IPS-NIHi7 (cell line): ENCODE measurements at regions not wholly inside any gene's neighbourhood (a gene's known extent, or its start where the extent isn't known, plus 50 kb on each side); places are given as distances from the start of the nearest gene placed in this dataset.
A peak's percentile ranks its signal among the peaks of the same experiment; 100 is the strongest.

Experiments
- DNase-seq: peaks from one replicate; pipeline ENCODE4 v3.0.0; 2012; ENCODE audit warnings: mixed read lengths; ENCODE audit errors: extremely low spot score

DNA sequence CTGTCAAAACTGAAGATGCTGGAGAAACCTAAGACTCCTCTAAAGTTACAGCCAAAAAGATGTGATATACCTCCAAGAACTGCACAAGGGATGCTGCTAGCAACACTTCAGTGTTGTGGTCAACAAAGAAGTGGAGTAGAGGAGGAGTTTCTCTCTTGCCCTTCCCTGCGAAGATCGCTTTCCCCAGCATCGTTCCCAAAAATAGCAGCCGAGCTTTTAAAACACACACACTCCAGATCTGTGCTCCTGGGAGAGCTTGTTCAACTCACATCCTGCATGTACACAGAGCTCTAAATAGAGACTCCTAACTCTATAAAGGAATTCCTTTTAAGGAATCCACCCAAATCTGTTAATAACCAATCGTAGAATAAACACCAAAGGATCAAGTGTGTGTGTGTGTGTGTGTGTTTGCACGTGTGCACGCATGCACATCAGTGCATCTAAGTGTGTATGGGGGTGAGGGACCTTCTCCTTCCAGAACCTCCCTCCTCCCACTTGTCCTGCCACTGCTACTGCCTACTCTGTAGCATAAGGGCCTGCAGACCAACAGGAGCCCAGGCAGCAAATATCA is 58.5 kb downstream of the PSMG1 start:
- DNase-seq: no peak

DNA sequence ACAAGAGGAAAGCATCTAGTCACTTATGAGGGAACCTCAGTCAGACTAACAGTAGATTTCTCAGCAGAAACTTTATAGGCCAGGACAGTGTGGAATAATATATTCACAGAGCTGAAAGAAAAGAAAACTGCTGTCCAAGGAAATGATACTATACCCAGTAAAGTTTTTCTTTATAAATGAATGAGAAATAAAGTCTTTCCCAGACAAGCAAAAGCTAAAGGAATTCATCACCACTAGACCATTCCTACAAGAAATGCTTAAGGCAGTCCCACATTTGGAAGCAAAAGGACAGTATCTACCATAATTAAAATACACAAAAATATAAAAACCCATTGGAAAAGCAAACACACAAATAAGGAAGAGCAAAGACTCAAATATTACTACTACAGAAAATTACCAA is 59.9 kb downstream of the PSMG1 start:
- DNase-seq: no peak

DNA sequence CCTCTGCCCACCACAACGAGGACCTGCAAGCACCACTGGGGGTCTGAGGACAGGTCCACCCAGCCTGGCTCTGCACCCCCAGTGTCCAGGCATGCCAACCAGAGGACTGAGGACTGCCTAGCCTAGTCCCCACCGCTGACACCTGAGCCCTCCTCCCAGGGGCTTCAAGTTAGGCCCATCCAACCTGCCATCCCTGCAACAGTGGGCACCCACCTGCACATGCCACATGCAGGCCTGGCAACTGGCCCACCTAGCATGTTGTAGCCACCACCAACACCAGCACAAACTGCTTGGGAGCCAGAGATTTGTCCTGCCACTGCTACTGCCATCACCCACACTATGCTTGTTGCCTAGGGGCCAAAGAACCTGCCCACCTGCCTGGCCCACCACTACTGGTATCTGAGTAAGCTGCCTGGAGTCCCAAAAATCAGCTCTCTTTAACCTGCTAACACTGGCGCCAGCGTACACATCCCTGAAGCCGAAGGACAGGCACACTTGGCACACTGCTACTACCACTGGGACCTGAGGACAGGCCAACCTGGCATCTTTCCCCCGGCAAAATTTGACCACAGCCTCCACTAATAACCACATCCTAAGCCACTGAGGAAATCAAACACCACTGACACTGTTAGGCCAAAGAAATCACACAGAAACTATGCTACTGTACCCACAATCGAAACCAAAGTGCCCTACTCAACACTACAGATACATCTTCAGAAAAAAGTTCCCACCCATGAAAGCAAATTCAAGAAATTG is 61.5 kb downstream of the PSMG1 start:
- no peak for DNase-seq

DNA sequence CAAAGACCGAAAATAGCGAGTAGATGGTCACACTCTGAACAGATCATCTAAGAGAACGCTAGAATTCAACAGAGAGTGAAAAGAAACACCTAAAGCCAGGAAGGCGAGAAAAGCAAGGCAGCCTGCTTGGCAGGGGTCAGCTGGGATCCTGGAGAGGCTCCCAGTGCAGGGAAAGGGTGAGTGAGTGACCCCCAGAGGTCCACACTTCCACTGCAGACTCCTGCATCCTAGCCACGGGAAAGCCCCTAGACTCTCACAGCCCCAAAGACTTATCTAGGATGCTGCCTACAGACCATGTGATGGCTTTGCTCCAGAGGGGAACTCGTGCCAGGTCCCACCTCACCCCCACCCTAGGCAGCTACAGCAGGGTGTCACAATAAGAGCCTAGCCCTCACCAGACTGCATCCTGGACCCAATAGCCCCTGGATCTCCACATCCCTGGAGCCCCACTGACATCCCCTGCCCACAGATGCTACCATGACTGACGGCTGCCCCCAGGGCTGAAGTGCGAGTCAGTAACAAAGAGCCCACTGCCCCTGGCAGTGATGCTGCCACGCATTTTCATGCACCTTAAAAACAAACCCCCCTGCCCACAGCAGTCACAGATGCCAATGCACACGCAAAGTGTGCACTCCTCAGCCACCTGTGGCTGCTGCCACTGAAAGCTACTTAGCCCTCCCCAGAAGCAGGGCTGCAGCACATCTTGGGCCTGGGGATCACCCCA is 62.2 kb downstream of the PSMG1 start:
- peak; percentile 42 for DNase-seq

DNA sequence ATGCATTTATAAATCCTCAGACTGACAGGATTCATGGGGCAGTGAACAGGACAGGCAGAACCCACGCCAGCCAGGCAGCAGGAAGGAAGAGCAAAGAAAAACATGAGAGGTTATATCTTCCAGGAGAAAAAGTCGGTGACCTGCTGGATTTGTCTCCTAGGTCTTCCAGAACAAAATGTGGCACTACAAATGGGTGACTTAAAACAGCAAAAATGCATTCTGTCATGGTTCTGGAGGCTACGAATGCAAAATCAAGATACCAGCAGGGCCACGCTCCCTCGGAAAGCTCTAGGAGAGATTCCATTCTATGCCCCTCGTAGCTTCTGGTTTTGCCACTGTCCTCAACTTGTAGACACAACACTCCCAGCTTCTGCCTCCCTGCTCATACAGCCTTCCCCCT is 63.4 kb downstream of the PSMG1 start:
- no peak for DNase-seq

DNA sequence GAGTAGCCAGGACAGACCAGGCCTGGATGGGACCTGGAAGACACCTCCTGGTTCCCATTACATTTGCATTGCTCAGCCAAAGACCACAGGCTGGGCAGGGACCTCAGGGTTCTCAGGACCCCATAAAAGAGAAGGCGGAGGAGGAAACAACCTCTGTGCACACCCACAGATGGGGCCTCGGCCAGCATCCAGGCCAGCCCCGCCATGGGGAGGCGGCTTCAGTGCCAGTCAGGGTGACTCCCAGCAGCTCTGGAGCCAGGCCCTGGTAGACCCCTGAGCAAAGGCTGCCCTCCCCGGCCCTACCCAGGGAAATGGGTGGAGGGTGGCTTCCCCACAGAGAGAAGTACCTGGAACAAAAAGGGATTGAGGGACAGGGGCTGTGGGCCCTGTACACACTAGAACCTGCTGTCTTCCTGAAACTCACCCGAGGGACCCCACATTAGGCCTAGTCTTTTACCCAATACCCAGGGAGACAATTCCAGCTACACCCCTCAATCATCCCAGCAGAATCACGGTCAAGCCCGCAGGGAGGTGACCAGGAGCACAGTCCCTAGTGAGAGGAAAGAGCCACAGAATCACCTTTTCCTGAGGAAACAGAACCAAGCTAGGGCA is 64.5 kb downstream of the PSMG1 start:
- no peak for DNase-seq

DNA sequence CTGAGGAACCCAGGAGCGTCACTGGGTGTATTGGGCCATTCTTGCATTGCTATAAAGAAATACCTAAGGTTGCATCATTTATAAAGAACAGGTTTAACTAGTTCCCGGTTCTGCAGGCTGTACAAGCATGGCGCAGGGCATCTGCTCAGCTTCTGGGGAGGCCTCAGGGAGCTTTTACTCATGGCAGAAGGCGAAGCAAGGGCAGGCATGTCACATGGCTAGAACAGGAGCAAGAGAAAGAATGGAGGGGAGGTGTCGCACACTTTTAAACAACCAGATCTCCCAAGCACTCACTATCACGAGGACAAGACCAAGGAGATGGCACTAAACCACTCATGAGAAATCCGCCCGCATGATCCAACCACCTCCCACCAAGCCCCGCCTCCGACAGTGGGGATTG is 65.2 kb downstream of the PSMG1 start:
- DNase-seq: no peak

DNA sequence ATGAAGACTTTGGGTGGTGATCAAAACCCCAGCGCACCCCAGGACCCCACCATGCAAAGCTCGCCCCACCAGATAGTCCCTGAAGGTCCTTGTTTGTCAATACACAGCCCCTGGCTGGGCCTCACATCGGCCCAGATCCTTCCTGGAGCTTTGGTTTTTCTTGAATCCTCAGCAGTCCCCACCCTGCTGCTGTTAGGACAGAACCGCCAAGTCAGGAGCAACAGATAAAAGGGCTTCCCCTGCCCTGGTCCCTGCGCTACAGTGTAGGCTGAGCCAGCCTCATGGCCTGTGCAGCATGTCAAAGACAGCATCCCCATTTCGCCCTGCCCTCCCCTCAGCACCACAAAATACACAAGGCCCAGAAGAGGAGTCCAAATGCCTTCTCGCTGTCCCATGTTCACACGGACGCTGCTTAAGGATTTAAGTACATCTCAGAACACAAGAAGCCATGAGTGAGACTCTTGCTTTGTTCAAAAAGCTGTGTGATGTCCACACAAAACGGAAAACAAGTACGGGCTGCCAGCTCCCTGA is 65.7 kb downstream of the PSMG1 start:
- no peak for DNase-seq

DNA sequence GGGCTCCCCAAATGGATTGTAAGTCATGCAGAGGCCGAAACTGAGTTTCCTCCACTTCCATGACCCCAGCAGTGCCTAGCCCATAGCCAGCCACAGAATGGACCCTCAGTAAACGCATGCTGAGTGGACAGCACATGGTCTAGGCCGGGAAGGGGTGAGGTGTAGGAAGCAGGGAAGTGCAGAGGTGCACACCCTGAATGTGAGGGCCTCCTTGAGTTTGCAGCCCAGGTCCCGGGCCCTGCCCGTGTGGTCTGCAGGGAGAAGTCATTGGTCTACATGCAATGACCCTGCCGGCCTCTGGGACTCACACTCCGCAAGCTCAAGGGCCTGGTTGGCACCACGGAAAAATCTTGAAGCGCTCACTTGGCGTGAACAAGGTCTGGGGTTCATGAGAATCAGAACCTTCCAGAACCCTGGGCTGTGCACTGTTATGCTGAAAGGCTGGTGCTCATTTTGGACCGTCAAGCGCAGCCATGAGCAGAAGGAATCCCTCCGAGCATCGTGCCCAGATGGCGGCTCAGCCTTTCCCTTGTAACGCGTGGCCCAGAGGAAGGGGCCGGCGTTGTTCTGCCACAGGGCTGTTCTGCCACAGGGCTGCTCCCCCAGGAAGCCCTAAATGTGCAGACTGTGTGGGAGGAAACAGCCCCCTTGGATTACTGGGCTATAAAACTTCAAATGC is 66.4 kb downstream of the PSMG1 start:
- DNase-seq: no peak

DNA sequence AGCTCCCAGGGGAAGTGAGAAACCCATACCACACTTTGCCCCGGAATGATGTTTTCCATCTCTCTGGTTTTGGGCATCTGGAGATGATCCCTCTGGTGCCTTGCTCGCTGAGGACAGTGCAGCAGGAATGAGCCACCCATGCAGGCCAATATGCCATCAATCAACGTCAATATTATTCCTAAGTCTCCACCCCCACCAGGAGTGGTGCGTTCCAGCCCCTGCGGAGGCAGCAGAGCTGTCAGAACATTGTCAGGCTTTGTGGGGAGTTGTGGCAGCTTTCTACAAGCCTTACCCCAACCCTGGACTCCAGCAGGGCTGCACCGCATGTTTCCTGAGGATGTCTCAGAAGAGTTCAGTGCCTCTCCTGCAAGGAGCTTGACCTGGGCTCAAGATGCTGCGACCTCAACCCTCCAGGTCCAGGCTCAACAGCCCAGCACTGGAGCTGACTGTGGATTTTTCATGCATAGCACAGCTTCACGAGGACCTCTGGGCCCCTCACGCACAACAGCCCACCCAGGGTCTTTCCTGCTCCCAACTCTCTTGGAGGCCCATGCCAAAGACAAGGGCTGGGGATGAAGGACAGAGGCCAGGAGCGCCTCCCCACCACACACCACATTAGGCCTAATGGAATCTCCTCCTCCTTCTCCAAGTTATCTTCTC is 67.5 kb downstream of the PSMG1 start:
- no peak for DNase-seq

DNA sequence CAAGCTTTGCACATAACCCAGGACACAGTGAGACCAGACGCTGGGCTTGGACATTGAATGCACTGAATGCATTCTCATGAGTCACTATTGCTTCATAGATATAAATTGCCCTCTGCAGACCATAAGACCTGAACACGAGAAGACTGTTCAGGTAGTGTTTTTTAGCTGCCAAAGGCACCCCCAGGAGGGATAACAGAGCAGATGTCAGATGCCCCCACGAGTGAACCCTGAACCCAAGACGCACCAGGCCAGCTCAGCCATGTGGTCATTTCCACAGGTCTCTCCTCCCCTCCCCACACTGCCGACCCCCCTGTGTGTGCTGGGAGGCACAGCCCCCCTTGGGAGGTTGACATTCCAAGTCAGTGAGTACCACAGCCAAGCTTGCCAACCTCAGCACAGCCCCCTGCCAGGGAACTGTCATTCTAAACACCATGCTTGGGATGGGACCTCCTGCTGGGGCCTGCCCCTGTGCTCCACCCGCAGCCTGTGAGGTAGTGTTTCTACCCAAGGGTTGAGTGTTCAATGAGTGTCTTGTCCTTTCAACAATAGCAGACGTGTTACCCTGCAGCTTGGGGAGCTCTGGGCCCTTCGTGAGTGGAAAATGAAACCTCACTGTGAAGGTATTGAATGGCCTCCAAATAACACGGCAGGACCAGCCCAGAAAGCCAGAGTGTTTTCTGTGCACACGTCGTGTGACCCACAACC is 68.2 kb downstream of the PSMG1 start:
- DNase-seq: no peak

DNA sequence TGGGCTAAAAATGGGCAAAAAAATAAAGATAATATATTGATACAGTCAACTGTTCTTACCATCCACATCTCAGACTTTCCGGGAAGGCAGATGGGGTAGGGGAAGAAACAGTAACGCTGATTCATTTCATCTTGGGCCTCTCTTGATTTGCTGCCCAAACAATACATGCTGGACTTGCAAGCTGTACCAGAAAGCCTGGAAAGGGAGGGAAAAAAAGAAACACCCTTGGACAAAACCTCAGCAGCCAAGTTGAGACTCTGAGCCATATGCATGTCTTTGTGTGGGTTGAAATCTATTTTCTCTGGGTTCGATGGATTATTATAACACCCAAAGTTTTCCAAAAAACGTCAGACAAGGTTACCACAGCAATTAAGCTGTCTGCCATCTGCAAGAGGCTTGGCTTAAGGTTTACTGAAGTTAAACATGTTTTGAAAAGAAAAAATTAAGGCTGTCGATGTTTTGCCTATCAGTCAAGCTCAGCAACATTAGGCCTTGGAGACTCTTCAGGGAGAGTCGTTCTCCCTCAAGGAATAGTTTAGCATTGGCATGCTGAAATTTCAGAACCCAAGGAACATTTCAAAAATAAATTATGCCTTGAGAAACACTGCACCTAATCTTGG is 71.2 kb downstream of the PSMG1 start:
- no peak for DNase-seq

DNA sequence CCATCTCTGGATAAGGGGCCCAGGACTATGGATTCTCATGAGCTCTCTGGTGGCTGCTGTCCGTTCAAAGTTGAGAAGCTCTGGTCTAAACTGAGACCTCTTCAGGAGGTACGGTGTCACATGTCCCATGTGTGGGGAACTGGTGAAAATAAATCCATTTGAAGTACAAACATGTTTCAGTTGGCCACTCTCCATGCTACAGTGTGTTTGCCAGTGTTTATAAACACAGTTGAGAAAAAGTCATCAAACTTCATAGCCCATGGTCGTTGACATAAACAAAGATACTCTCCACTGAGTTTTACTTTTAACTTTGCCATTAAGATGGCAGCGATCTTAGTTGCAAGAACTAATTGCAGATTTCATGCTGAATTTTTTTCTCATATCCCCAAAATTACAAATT is 72.8 kb downstream of the PSMG1 start:
- no peak for DNase-seq

DNA sequence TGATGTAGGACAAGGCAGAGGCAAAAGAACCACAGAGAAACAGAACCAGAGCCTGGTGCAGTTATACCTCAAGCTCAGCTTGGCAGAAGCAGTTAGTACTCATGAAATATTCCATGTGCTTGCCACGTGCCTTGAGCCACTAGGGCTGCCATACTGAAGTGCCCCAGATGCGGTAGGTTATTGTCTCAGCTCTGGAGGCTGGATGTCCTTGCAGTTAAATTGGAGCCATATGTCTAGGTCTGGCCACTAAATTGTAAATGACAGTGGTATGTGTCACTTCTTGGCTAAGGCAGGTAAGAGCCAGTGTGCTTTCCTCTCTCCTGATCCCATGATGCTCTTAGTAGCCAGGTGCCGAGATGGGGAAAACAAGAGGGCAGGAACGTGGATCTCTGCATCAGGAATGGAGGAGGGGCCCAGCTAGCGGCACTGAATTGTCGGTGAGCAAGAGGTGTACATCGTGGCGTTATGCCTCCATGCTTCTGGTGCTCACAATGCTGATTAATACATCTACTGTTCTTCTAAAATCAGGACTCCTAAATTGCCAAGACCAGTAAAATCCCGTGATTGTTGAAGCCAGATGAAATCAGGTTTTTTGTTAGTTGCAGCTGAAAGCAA is 73.5 kb downstream of the PSMG1 start:
- no peak for DNase-seq

DNA sequence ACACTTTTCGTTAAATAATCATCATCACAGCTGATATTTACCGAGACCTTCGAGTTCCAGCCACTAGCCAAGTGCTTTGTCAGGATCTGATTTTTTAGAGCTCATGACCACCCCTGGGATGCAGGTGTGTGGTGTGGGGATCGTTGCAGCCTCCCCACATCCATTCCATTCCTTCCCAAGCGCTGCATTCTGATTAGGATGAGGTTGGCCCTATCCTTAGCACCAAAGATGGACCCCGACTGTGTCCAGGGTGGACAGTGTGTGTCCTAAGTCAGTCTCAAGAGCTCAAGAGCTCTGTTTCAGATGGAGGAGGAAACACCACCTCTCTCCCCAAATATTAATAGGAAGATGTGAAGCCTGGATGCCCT is 74.1 kb downstream of the PSMG1 start:
- no peak for DNase-seq

DNA sequence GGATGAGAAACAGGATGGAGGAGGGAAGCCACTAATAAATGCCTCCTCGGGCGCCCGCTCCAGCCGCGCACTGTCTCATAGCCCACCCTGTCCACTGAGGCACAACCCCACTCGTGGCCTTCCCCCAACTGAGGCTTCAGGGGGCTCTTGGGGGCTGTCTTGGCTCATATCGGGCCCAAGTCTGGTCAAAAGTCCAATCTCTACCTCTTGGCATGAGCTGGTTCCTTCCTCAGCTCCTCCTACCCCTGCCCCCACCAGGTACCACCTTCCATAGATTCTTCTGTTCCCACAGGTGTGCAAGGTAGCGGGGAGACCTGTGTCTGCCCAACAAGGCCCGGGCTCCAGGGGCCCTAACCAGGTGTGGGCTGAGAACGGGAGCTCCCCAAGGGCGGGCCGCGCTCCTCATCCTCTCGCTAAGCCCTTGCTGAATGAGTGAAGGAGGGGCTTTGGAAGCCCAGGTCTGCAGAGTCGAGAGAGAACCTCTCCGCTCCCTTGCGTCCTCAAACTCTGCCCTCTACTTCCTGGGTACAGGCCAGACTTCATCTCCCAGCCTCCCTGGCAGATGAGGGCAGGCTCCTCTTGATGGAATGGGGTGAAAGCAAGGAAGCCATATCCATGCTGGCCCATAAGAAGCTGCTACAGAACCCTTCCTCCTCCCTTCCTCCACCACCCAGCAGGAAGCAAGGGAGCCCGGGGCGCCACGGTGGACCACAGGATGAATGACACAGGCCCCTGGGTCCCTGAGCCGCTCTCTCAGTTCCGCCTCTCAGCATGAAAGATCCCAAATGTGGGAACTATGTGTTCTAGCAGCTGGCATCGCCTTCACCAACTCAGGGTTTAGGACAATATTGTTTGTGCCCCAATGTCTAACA is 74.7 kb downstream of the PSMG1 start:
- no peak for DNase-seq

DNA sequence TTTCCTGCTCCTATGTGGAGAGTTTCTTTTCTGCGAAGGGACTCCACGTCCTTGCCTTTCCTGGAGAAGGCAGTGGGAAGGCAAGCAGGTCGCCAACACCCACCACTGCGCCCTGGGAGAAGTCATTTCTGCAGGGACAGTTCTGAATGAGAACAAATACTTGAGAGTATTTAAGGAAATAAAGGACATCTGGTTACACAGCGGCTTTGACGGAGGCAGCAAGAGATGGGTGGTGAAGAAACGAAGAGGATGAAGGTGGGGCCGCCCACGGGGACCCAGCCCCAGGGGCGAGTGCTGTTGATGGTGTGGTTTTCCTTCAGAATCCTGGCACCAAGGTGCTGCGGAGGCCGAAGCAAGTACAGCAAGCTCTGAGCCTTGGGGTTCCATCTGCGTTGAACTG is 75.5 kb downstream of the PSMG1 start:
- no peak for DNase-seq

DNA sequence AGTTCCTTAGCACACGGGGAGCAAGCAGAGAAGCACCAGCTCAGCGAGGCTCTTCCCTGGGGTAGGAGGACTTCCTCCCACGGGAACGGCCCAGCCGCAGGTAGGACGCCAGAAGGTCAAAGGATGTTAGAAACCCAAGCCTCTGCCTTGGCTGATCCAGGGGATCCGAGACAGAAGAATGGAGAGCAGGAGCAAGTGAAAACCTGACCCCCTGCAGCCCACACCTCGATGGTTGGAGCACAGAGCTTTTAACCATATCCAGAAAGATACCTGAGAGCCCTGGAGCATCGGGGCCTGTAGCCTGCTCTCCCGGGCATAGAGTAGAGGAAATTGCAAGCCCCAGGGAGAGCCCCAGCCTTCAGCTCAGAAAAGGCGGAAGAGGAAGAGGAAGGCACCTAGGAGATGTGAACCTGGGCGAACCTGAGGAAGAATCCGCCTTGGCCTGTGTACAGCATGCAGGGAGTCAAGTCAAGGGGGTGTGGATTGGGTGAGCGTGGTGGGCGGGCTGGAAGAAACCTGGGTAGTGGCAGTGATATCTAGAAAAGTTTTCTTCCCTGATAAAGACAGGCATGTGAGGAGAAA is 76.3 kb downstream of the PSMG1 start:
- DNase-seq: no peak

DNA sequence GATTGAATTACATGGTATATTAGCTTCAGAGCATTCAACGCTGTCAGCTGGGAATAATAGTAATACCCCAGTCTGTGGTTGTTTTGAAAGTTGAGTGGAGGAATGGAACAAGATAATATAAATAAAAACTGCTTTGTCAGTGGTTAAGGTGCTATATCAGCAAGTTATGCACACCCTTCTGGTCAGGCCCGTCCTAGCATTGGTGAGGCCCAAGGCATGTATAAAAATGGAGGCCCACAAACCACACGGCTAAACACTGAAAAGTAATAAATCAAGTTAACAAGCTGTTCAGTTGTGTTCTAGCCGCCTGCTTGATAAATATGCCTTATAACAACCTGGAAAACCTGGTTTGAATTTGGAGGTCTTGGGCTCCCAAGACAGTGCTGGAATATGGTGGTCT is 77.4 kb downstream of the PSMG1 start:
- no peak for DNase-seq
